ENCODE measurements at regions not wholly inside any gene's neighbourhood (a gene's known extent, or its start where the extent isn't known, plus 50 kb on each side); places are given as distances from the start of the nearest gene placed in this dataset.
"Not testable (repeated sequence)": the region's sequence is repeated elsewhere in the genome, so short reads cannot be mapped to it uniquely, and the experiment has no call there.

- no peak for DNase-seq (ENCODE audit: low read depth in 2 of 2)
These were observed 84.5 kb upstream of the PPP2R2D start for GRCh38 chr10:131816157-131816775.

- DNase-seq (ENCODE audit: low read depth in 2 of 2): no peak
These were observed 83.7 kb upstream of the PPP2R2D start for GRCh38 chr10:131816941-131817700.

- no peak for DNase-seq (ENCODE audit: low read depth in 2 of 2)
These were observed 82.8 kb upstream of the PPP2R2D start for GRCh38 chr10:131817866-131818509.

- no peak for DNase-seq (ENCODE audit: low read depth in 2 of 2)
These were observed 82.1 kb upstream of the PPP2R2D start for GRCh38 chr10:131818510-131819234.

GRCh38 chr10:131819241-131820072 lies 81.4 kb upstream of the PPP2R2D start:
- no peak for DNase-seq (ENCODE audit: low read depth in 2 of 2)

- no peak for DNase-seq (ENCODE audit: low read depth in 2 of 2)
These were observed 80.2 kb upstream of the PPP2R2D start for GRCh38 chr10:131820626-131821025.

GRCh38 chr10:131821378-131822012 lies 79.3 kb upstream of the PPP2R2D start:
- DNase-seq (ENCODE audit: low read depth in 2 of 2): no peak

- no peak for DNase-seq (ENCODE audit: low read depth in 2 of 2)
These were observed 78.7 kb upstream of the PPP2R2D start for GRCh38 chr10:131822013-131822691.

GRCh38 chr10:131822692-131823245 lies 78.0 kb upstream of the PPP2R2D start:
- no peak for DNase-seq (ENCODE audit: low read depth in 2 of 2)

GRCh38 chr10:131823601-131824099 lies 77.2 kb upstream of the PPP2R2D start:
- not testable (repeated sequence) for DNase-seq (ENCODE audit: low read depth in 2 of 2)

- DNase-seq (ENCODE audit: low read depth in 2 of 2): no peak
These were observed 76.2 kb upstream of the PPP2R2D start for GRCh38 chr10:131824371-131825149.

- DNase-seq (ENCODE audit: low read depth in 2 of 2): no peak
These were observed 75.5 kb upstream of the PPP2R2D start for GRCh38 chr10:131825150-131825848.

GRCh38 chr10:131825960-131826650 lies 74.7 kb upstream of the PPP2R2D start:
- no peak for DNase-seq (ENCODE audit: low read depth in 2 of 2)

- no peak for DNase-seq (ENCODE audit: low read depth in 2 of 2)
These were observed 71.5 kb upstream of the PPP2R2D start for GRCh38 chr10:131829156-131829930.

- DNase-seq (ENCODE audit: low read depth in 2 of 2): no peak
These were observed 70.2 kb upstream of the PPP2R2D start for GRCh38 chr10:131830446-131831130.

- no peak for DNase-seq (ENCODE audit: low read depth in 2 of 2)
These were observed 69.2 kb upstream of the PPP2R2D start for GRCh38 chr10:131831561-131831960.

Data from stimulated activated CD8-positive, alpha-beta memory T cell treated with anti-CD3 and anti-CD28 coated beads, Interleukin-7, amount 100 ng/mL, for 4 hours (primary cell).